ENCODE measurements at regions not wholly inside any gene's neighbourhood (a gene's known extent, or its start where the extent isn't known, plus 50 kb on each side); places are given as distances from the start of the nearest gene placed in this dataset.

GRCh38 chr6:129957941-129958898 is 60.2 kb upstream of the L3MBTL3 start:
- Histone ChIP-seq H3K4me2 (ENCODE audit: low read length, poor library complexity, severe bottlenecking) (no peak overlapping the region), H4K8ac (ENCODE audit: low read length) (no peak overlapping the region), H3K36me3 (ENCODE audit: control insufficient read depth in 1 of 2, insufficient read depth in 2 of 2, low read depth in 1 of 2, low read length in 2 of 2) (no peaks in the 10 kb centered on the region), H2AK5ac (ENCODE audit: low read length, severe bottlenecking) (no peak overlapping the region), H3K27me3 (ENCODE audit: control insufficient read depth in 1 of 2, insufficient read depth in 1 of 2, low read length in 2 of 2) (no peaks in the 10 kb centered on the region), H3K18ac (ENCODE audit: low read depth in 1 of 2, low read length in 2 of 2) (no peak overlapping the region), H3K23ac (ENCODE audit: low read length in 2 of 2) (no peak overlapping the region), H3K4me1 (ENCODE audit: control insufficient read depth, insufficient read depth, low read depth, low read length) (no peaks in the 10 kb centered on the region), H2BK120ac (ENCODE audit: low read depth, low read length) (no peak overlapping the region), H2AFZ (ENCODE audit: low read depth, low read length) (no peak overlapping the region), H3K4ac (ENCODE audit: low read depth in 1 of 2, low read length in 2 of 2) (no peak overlapping the region), H3K4me3 (ENCODE audit: insufficient read depth in 1 of 2, low read depth in 1 of 2, low read length in 2 of 2) (no peak overlapping the region), H2BK15ac (ENCODE audit: low read depth, poor library complexity, severe bottlenecking) (no peak overlapping the region), H3K27ac (ENCODE audit: low read length, poor library complexity, severe bottlenecking) (no peak overlapping the region), H2BK5ac (ENCODE audit: low read depth, low read length, poor library complexity, severe bottlenecking) (no peak overlapping the region), H3K9ac (ENCODE audit: low read length) (no peak overlapping the region), H4K91ac (ENCODE audit: low read length) (no peak overlapping the region), H2BK12ac (ENCODE audit: low read length in 2 of 2) (no peak overlapping the region), H3K9me3 (ENCODE audit: control insufficient read depth, low read length) (no peaks in the 10 kb centered on the region), H3K79me1 (replicated peaks; ENCODE audit: low read length, poor library complexity, severe bottlenecking) (no peaks in the 10 kb centered on the region), H3K14ac (ENCODE audit: low read length in 2 of 2) (no peak overlapping the region)
- 91% methylated on average over 17 of the region's 19 CpGs for WGBS
- no peak for DNase-seq

DNA sequence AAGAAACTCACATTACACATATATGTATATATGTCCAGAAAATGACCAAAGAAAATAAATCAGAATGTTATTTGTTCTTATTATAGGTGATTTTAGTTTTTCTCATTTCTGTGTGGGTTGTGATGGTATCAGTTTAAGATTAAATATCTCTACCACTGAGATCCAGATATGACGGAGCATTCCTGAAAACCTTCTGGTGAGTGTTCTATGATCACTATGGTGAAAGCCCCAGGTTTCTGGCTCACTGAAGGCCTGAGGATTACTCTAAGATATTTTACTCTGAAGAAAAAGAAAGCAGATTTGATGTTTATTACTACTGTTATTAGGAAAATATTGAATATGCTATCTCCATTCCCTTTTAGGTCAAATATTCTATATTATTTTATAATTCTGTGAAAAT is 62.8 kb upstream of the L3MBTL3 start:
- 100% methylated on average over 1 of the region's 1 CpG for WGBS
- no peak overlapping the region for H4K91ac ChIP-seq (ENCODE audit: low read length)

DNA sequence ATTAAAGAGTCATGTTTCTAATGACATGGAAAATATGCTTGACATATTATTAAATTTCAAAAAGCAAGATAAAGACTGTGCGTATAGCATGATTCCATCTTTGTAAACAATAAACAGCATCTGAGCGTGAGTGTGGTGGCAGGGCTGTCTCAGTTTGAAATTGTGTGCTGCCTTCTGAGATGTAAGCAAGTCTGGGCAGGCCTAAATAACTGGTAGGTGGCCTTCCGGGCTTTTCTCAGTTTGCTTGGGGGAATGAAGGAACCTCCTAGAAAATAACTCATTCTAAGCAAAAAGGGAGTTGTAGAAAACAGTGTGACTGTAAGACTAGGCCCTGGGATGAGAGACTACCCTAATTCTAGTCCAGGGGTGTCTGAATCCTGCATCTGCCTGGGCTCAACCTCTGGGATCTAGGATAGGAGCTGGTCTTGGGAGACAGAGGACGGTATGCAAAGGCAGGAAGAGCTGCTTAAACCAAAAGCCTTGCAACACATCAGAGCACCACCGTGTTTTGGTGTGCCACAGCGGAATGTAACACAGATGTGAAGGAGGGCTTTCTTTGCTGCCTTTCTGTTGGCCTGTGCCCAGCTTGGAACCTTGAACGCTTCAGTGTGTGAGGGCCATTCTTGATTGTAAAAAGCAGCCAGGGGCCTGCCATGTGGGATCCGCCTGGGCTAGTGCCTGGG is 63.5 kb upstream of the L3MBTL3 start:
- Histone ChIP-seq H3K4me2 (ENCODE audit: low read length, poor library complexity, severe bottlenecking) (no peak overlapping the region), H3K4me1 (ENCODE audit: control insufficient read depth, insufficient read depth, low read depth, low read length) (no peaks in the 10 kb centered on the region), H3K27ac (ENCODE audit: low read length, poor library complexity, severe bottlenecking) (no peak overlapping the region), H2BK5ac (ENCODE audit: low read depth, low read length, poor library complexity, severe bottlenecking) (no peak overlapping the region), H3K27me3 (ENCODE audit: control insufficient read depth in 1 of 2, insufficient read depth in 1 of 2, low read length in 2 of 2) (no peaks in the 10 kb centered on the region), H2AFZ (ENCODE audit: low read depth, low read length) (no peak overlapping the region), H2BK12ac (ENCODE audit: low read length in 2 of 2) (no peak overlapping the region), H3K23ac (ENCODE audit: low read length in 2 of 2) (no peak overlapping the region), H4K8ac (ENCODE audit: low read length) (no peak overlapping the region), H3K9ac (ENCODE audit: low read length) (no peak overlapping the region), H2AK5ac (ENCODE audit: low read length, severe bottlenecking) (no peak overlapping the region), H3K4me3 (ENCODE audit: insufficient read depth in 1 of 2, low read depth in 1 of 2, low read length in 2 of 2) (no peak overlapping the region), H4K91ac (ENCODE audit: low read length) (no peak overlapping the region), H2BK120ac (ENCODE audit: low read depth, low read length) (no peak overlapping the region), H3K79me1 (replicated peaks; ENCODE audit: low read length, poor library complexity, severe bottlenecking) (no peaks in the 10 kb centered on the region), H2BK15ac (ENCODE audit: low read depth, poor library complexity, severe bottlenecking) (no peak overlapping the region), H3K14ac (ENCODE audit: low read length in 2 of 2) (no peak overlapping the region), H3K36me3 (ENCODE audit: control insufficient read depth in 1 of 2, insufficient read depth in 2 of 2, low read depth in 1 of 2, low read length in 2 of 2) (no peaks in the 10 kb centered on the region), H3K18ac (ENCODE audit: low read depth in 1 of 2, low read length in 2 of 2) (no peak overlapping the region), H3K4ac (ENCODE audit: low read depth in 1 of 2, low read length in 2 of 2) (no peak overlapping the region), H3K9me3 (ENCODE audit: control insufficient read depth, low read length) (no peaks in the 10 kb centered on the region)
- no peak for DNase-seq
- 85% methylated on average over 7 of the region's 8 CpGs for WGBS

More for the DNA sequence above, 62.8 kb upstream of the L3MBTL3 start:
- no peak overlapping the region for H3K4ac ChIP-seq (ENCODE audit: low read depth in 1 of 2, low read length in 2 of 2)
- no peak for DNase-seq
- H2BK5ac ChIP-seq (ENCODE audit: low read depth, low read length, poor library complexity, severe bottlenecking) = no peak overlapping the region
- H3K4me2 ChIP-seq (ENCODE audit: low read length, poor library complexity, severe bottlenecking) = no peak overlapping the region
- no peak overlapping the region for H3K18ac ChIP-seq (ENCODE audit: low read depth in 1 of 2, low read length in 2 of 2)
- no peaks in the 10 kb centered on the region for H3K4me1 ChIP-seq (ENCODE audit: control insufficient read depth, insufficient read depth, low read depth, low read length)
- no peak overlapping the region for H2BK120ac ChIP-seq (ENCODE audit: low read depth, low read length)
- no peak overlapping the region for H3K4me3 ChIP-seq (ENCODE audit: insufficient read depth in 1 of 2, low read depth in 1 of 2, low read length in 2 of 2)
- H2BK12ac ChIP-seq (ENCODE audit: low read length in 2 of 2) = no peak overlapping the region
- H3K27me3 ChIP-seq (ENCODE audit: control insufficient read depth in 1 of 2, insufficient read depth in 1 of 2, low read length in 2 of 2) = no peaks in the 10 kb centered on the region
- H4K8ac ChIP-seq (ENCODE audit: low read length) = no peak overlapping the region
- H3K9ac ChIP-seq (ENCODE audit: low read length) = no peak overlapping the region
- H3K23ac ChIP-seq (ENCODE audit: low read length in 2 of 2) = no peak overlapping the region
- H2AFZ ChIP-seq (ENCODE audit: low read depth, low read length) = no peak overlapping the region
- no peaks in the 10 kb centered on the region for H3K9me3 ChIP-seq (ENCODE audit: control insufficient read depth, low read length)
- no peaks in the 10 kb centered on the region for H3K79me1 ChIP-seq (replicated peaks; ENCODE audit: low read length, poor library complexity, severe bottlenecking)
- H3K14ac ChIP-seq (ENCODE audit: low read length in 2 of 2) = no peak overlapping the region
- no peak overlapping the region for H2AK5ac ChIP-seq (ENCODE audit: low read length, severe bottlenecking)
- no peaks in the 10 kb centered on the region for H3K36me3 ChIP-seq (ENCODE audit: control insufficient read depth in 1 of 2, insufficient read depth in 2 of 2, low read depth in 1 of 2, low read length in 2 of 2)
- no peak overlapping the region for H2BK15ac ChIP-seq (ENCODE audit: low read depth, poor library complexity, severe bottlenecking)
- no peak overlapping the region for H3K27ac ChIP-seq (ENCODE audit: low read length, poor library complexity, severe bottlenecking)

DNA sequence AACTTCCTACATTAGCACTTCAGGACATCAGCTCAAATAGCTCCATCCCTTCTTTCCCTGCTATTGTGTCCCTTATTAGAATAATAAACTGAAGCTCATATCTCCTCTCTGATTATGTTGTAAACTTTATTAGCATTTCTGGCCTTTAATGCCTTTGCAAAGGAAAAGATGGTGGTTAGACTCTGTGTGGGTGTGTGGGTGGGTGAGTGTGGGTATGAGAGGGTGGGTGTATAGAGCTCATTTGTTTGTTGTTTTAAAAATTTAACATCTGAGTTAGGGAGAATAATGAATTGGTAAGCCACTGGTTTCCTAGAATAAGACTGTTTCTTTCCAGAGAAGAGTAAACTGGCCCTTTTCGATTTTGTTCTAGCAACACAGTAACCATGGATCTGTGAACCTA is 70.6 kb upstream of the L3MBTL3 start:
- no peaks in the 10 kb centered on the region for H3K27me3 ChIP-seq (ENCODE audit: control insufficient read depth in 1 of 2, insufficient read depth in 1 of 2, low read length in 2 of 2)
- no peak overlapping the region for H2AK5ac ChIP-seq (ENCODE audit: low read length, severe bottlenecking)
- peaks cover 2% of the 10 kb centered on the region for H3K4me1 ChIP-seq (ENCODE audit: control insufficient read depth, insufficient read depth, low read depth, low read length)
- H3K4me2 ChIP-seq (ENCODE audit: low read length, poor library complexity, severe bottlenecking) = no peak overlapping the region
- no peaks in the 10 kb centered on the region for H3K36me3 ChIP-seq (ENCODE audit: control insufficient read depth in 1 of 2, insufficient read depth in 2 of 2, low read depth in 1 of 2, low read length in 2 of 2)
- H4K91ac ChIP-seq (ENCODE audit: low read length) = no peak overlapping the region
- no peak overlapping the region for H3K4ac ChIP-seq (ENCODE audit: low read depth in 1 of 2, low read length in 2 of 2)
- H2BK120ac ChIP-seq (ENCODE audit: low read depth, low read length) = no peak overlapping the region
- no peak for DNase-seq
- H3K4me3 ChIP-seq (ENCODE audit: insufficient read depth in 1 of 2, low read depth in 1 of 2, low read length in 2 of 2) = no peak overlapping the region
- no peak overlapping the region for H3K14ac ChIP-seq (ENCODE audit: low read length in 2 of 2)
- no peak overlapping the region for H2BK12ac ChIP-seq (ENCODE audit: low read length in 2 of 2)
- H4K8ac ChIP-seq (ENCODE audit: low read length) = no peak overlapping the region
- H3K23ac ChIP-seq (ENCODE audit: low read length in 2 of 2) = no peak overlapping the region
- H2BK15ac ChIP-seq (ENCODE audit: low read depth, poor library complexity, severe bottlenecking) = no peak overlapping the region
- WGBS = 100% methylated on average over 1 of the region's 1 CpG
- H3K18ac ChIP-seq (ENCODE audit: low read depth in 1 of 2, low read length in 2 of 2) = no peak overlapping the region
- no peaks in the 10 kb centered on the region for H3K9me3 ChIP-seq (ENCODE audit: control insufficient read depth, low read length)
- no peak overlapping the region for H2BK5ac ChIP-seq (ENCODE audit: low read depth, low read length, poor library complexity, severe bottlenecking)
- no peak overlapping the region for H3K27ac ChIP-seq (ENCODE audit: low read length, poor library complexity, severe bottlenecking)
- H2AFZ ChIP-seq (ENCODE audit: low read depth, low read length) = no peak overlapping the region
- no peaks in the 10 kb centered on the region for H3K79me1 ChIP-seq (replicated peaks; ENCODE audit: low read length, poor library complexity, severe bottlenecking)
- H3K9ac ChIP-seq (ENCODE audit: low read length) = no peak overlapping the region

All from mesenchymal stem cell (in vitro differentiated cells and primary cell).